Ovary (tissue), 7 donors: ENCODE measurements at regions not wholly inside any gene's neighbourhood (a gene's known extent, or its start where the extent isn't known, plus 50 kb on each side); places are given as distances from the start of the nearest gene placed in this dataset.

ENCODE experiments used
- DNase-seq, 5 donors: peaks; one replicate each; pipeline ENCODE4 v3.0.0-alpha.2; 2019 to 2020
- H3K27ac ChIP-seq, 2 donors: fragments of 200-600 bp; one replicate each; pipeline versions ENCODE4 v1.5.1 to v1.8.0; 2019 to 2022
- H3K27me3 ChIP-seq: fragments of 200-600 bp; one replicate; pipeline ENCODE4 v1.8.0; 2022
- H3K36me3 ChIP-seq: fragments of 200-600 bp; sonication (generic); one replicate; pipeline ENCODE4 v1.5.1; 2019
- H3K4me1 ChIP-seq: one replicate; pipeline ENCODE4 v1.8.1; 2013; ENCODE audit warnings: mild to moderate bottlenecking, moderate library complexity; ENCODE audit not compliant: insufficient read depth
- H3K4me3 ChIP-seq: fragments of 200-600 bp; sonication (generic); one replicate; pipeline ENCODE4 v1.5.1; 2017
- H3K9me3 ChIP-seq, 2 donors: fragments of 200-600 bp in 1 of 2; sonication (generic) in 1 of 2; one replicate each; pipeline versions ENCODE4 v1.5.1 to v1.8.1; 2013 to 2019; ENCODE audit warnings: mild to moderate bottlenecking in 1 of 2, moderate library complexity in 1 of 2
- CTCF ChIP-seq, 3 donors: fragments of 450-650 bp in 2 of 3; fragments of 200-600 bp in 1 of 3; IDR thresholded peaks; one replicate each; pipeline versions ENCODE4 v1.5.1 to v1.8.0; 2016 to 2022; ENCODE audit warnings: antibody characterized with exemption in 3 of 3, mild to moderate bottlenecking in 1 of 3
- EP300 ChIP-seq: sonication (generic); formaldehyde crosslinking; IDR thresholded peaks from one replicate; pipeline ENCODE4 v1.6.1; 2017; ENCODE audit warnings: antibody characterized with exemption
- POLR2A ChIP-seq: fragments of 450-650 bp; IDR thresholded peaks from one replicate; pipeline ENCODE4 v1.6.1; 2017; ENCODE audit warnings: antibody characterized with exemption, mild to moderate bottlenecking, moderate library complexity
- WGBS, 3 donors: extraction: QIAGEN DNeasy Blood & Tissue Kit in 1 of 3; methylation state at CpG; one replicate each; pipeline versions ENCODE4 v1.1.5 to v1.1.7; 2013 to 2017; 5-methylcytosine and 5-hydroxymethylcytosine counted together
- intact Hi-C, 4 donors: fragments of 100-400 bp; cut with DNase I; formaldehyde crosslinking; loops; one replicate each; pipeline versions ENCODE4 v1.11.0 to v1.15.1; 2022 to 2023
- donor health status: DM: no; HTN: no; CAD: no; lungs with moderate emphysema.
- donor health status: DM: no; HTN: no; CAD: no.
- donor health status: Bipolar disorder and iron deficiency.
- donor health status: DM: no; HTN: no; CAD: no.
- donor health status: DM: yes; HTN: yes; CAD: no.

- Histone ChIP-seq H3K4me3 (no peak overlapping the region), H3K27me3 (no peaks in the 10 kb centered on the region), H3K9me3 (no peaks in the 10 kb centered on the region), H3K4me1 (no peaks in the 10 kb centered on the region), H3K36me3 (no peaks in the 10 kb centered on the region), H3K27ac (no peak overlapping the region)
- WGBS, 3 donors: 31 to 42% (median 32%) methylated on average over 3 of the region's 3 CpGs
- intact Hi-C loops: no loop called here
- TF ChIP-seq EP300 (no peak), POLR2A (no peak), CTCF (IDR thresholded peaks at IDR 0.05) (no peak)
- DNase-seq: no peak
Measured at GRCh38 chr12:98297538-98297937, 217.9 kb upstream of the TMPO start.

- Histone ChIP-seq H3K27me3 (no peaks in the 10 kb centered on the region), H3K27ac (no peak overlapping the region)
- TF ChIP-seq CTCF (IDR thresholded peaks at IDR 0.05): no peak
- no peak for TF ChIP-seq EP300
- TF ChIP-seq POLR2A: no peak
Measured at GRCh38 chr12:98308141-98308540, 207.2 kb upstream of the TMPO start.

GRCh38 chr12:98317939-98318899, 197.2 kb upstream of the TMPO start:
- H3K4me1 ChIP-seq: no peaks in the 10 kb centered on the region
- TF ChIP-seq CTCF (IDR thresholded peaks at IDR 0.05): no peak
- TF ChIP-seq POLR2A: no peak
- TF ChIP-seq EP300: no peak
- 54 to 63% (median 62%) methylated on average over 6 of the region's 6 CpGs for WGBS, 3 donors
- no peak overlapping the region for H3K4me3 ChIP-seq
- no peaks in the 10 kb centered on the region for H3K27me3 ChIP-seq
- no peak for DNase-seq
- H3K27ac ChIP-seq: no peak overlapping the region
- intact Hi-C loops: no loop called here
- H3K9me3 ChIP-seq: no peaks in the 10 kb centered on the region
- H3K36me3 ChIP-seq: no peaks in the 10 kb centered on the region

More at GRCh38 chr12:98308141-98308540, 207.2 kb upstream of the TMPO start:
- intact Hi-C loops: no loop called here
- no peak for DNase-seq
- Histone ChIP-seq H3K36me3 (no peaks in the 10 kb centered on the region), H3K4me1 (no peaks in the 10 kb centered on the region), H3K9me3 (no peaks in the 10 kb centered on the region), H3K4me3 (no peak overlapping the region)
- 78 to 89% (median 82%) methylated on average over 2 of the region's 2 CpGs for WGBS, 3 donors

- no peaks in the 10 kb centered on the region for H3K36me3 ChIP-seq
- TF ChIP-seq CTCF (IDR thresholded peaks at IDR 0.05) (no peak), POLR2A (no peak), EP300 (no peak)
- H3K4me3 ChIP-seq: no peak overlapping the region
- intact Hi-C loops: no loop called here
- no peak for DNase-seq
- H3K27me3 ChIP-seq: no peaks in the 10 kb centered on the region
- H3K9me3 ChIP-seq: no peaks in the 10 kb centered on the region
- no peak overlapping the region for H3K27ac ChIP-seq
- no peaks in the 10 kb centered on the region for H3K4me1 ChIP-seq
- WGBS, 3 donors: 16 to 21% (median 17%) methylated on average over 1 of the region's 1 CpG
Measured at GRCh38 chr12:98319716-98320425, 195.5 kb upstream of the TMPO start.
